HepG2 (cell line): ENCODE measurements at regions not wholly inside any gene's neighbourhood (a gene's known extent, or its start where the extent isn't known, plus 50 kb on each side); places are given as distances from the start of the nearest gene placed in this dataset.
A peak's percentile ranks its signal among the peaks of the same experiment; 100 is the strongest.

Experiments
- CBFB ChIP-seq: sonication (generic); formaldehyde crosslinking; IDR thresholded peaks from 2 replicates; pipeline ENCODE4 v1.4.0; 2020; ENCODE audit warnings: missing genetic modification reagents
- CENPT ChIP-seq: sonication (generic); formaldehyde crosslinking; IDR thresholded peaks from 2 replicates; pipeline ENCODE4 v1.8.0; 2022; ENCODE audit warnings: low read depth, mild to moderate bottlenecking, moderate library complexity, missing genetic modification reagents
- EP300 ChIP-seq, 3 experiments: sonication (generic) in 1 of 3; formaldehyde crosslinking in 1 of 3; IDR thresholded peaks; 2 replicates each; pipeline versions ENCODE4 v1.5.1 to v1.6.1; 2011 to 2020; ENCODE audit warnings: low read depth in 2 of 3, low read length in 2 of 3, borderline replicate concordance in 1 of 3, improper control_type of control experiment in 1 of 3, mild to moderate bottlenecking in 1 of 3, missing genetic modification reagents in 1 of 3, moderate library complexity in 1 of 3
- FOXK1 ChIP-seq: sonication (generic); formaldehyde crosslinking; IDR thresholded peaks from 2 replicates; pipeline ENCODE4 v1.4.0; 2020; ENCODE audit warnings: low read depth, missing genetic modification reagents, borderline replicate concordance
- FOXM1 ChIP-seq: sonication (generic); formaldehyde crosslinking; IDR thresholded peaks from 2 replicates; pipeline ENCODE4 v1.5.0; 2020; ENCODE audit warnings: missing genetic modification reagents
- FOXP1 ChIP-seq, 2 experiments: fragments of 450-650 bp in 1 of 2; IDR thresholded peaks; 2 replicates each; pipeline ENCODE4 v1.6.1; 2017 to 2018; ENCODE audit warnings: antibody characterized with exemption in 1 of 2
- GMEB1 ChIP-seq: sonication (generic); formaldehyde crosslinking; IDR thresholded peaks from 2 replicates; pipeline ENCODE4 v1.5.1; 2020; ENCODE audit warnings: missing genetic modification reagents, mild to moderate bottlenecking, borderline replicate concordance
- KLF6 ChIP-seq: IDR thresholded peaks from 2 replicates; pipeline ENCODE4 v1.8.0; 2016; ENCODE audit warnings: missing biosample characterization, missing genetic modification reagents
- MIER2 ChIP-seq: IDR thresholded peaks from 2 replicates; pipeline ENCODE4 v1.6.1; 2016; ENCODE audit warnings: missing biosample characterization, missing genetic modification reagents
- NR2F2 ChIP-seq: IDR thresholded peaks from 2 replicates; pipeline ENCODE4 v1.6.1; 2012; ENCODE audit warnings: low read depth, inconsistent platforms, borderline replicate concordance
- NR2F6 ChIP-seq, 2 experiments: IDR thresholded peaks; 2 replicates each; pipeline ENCODE4 v1.6.1; 2016; ENCODE audit warnings: antibody characterized with exemption in 1 of 2, mild to moderate bottlenecking in 1 of 2
- PRDM15 ChIP-seq: sonication (generic); formaldehyde crosslinking; IDR thresholded peaks from 2 replicates; pipeline ENCODE4 v1.4.0; 2020; ENCODE audit warnings: missing genetic modification reagents
- RXRB ChIP-seq: IDR thresholded peaks from 2 replicates; pipeline ENCODE4 v1.6.1; 2016; ENCODE audit warnings: borderline replicate concordance, missing genetic modification reagents, missing compliant biosample characterization
- SMAD1 ChIP-seq: sonication (generic); formaldehyde crosslinking; IDR thresholded peaks from 2 replicates; pipeline ENCODE4 v1.4.0; 2020; ENCODE audit warnings: missing genetic modification reagents, low read depth, mild to moderate bottlenecking, borderline replicate concordance
- SNRNP70 ChIP-seq: fragments of 200-400 bp; formaldehyde crosslinking; IDR thresholded peaks from 2 replicates; pipeline ENCODE4 v1.6.1; 2017; ENCODE audit warnings: mild to moderate bottlenecking, low read depth, low read length, moderate library complexity
- SOX6 ChIP-seq, 2 experiments: fragments of 450-650 bp in 1 of 2; sonication (generic) in 1 of 2; formaldehyde crosslinking in 1 of 2; IDR thresholded peaks; 2 replicates each; pipeline versions ENCODE4 v1.4.0 to v1.6.1; 2017 to 2020; ENCODE audit warnings: antibody characterized with exemption in 1 of 2, mild to moderate bottlenecking in 1 of 2, missing genetic modification reagents in 1 of 2
- TBX3 ChIP-seq: fragments of 450-650 bp; IDR thresholded peaks from 2 replicates; pipeline ENCODE4 v1.6.1; 2017; ENCODE audit warnings: antibody characterized with exemption, mild to moderate bottlenecking, inconsistent platforms, borderline replicate concordance
- TFE3 ChIP-seq: IDR thresholded peaks from 2 replicates; pipeline ENCODE4 v1.6.1; 2016
- WIZ ChIP-seq: sonication (generic); formaldehyde crosslinking; IDR thresholded peaks from 2 replicates; pipeline ENCODE4 v1.5.1; 2020; ENCODE audit warnings: mild to moderate bottlenecking, missing genetic modification reagents
- YY1 ChIP-seq: IDR thresholded peaks from 2 replicates; pipeline ENCODE4 v1.6.1; 2011; ENCODE audit warnings: low read length, low read depth, moderate library complexity, mild to moderate bottlenecking; ENCODE audit not compliant: insufficient read depth, insufficient replicate concordance
- ZNF282 ChIP-seq: fragments of 450-650 bp; IDR thresholded peaks from 2 replicates; pipeline ENCODE4 v1.6.1; 2018; ENCODE audit not compliant: partially characterized antibody
- ZNF383 ChIP-seq: sonication (generic); formaldehyde crosslinking; IDR thresholded peaks from 2 replicates; pipeline ENCODE4 v1.4.0; 2020; ENCODE audit warnings: missing genetic modification reagents, mild to moderate bottlenecking, borderline replicate concordance
- ZNF615 ChIP-seq: sonication (generic); formaldehyde crosslinking; IDR thresholded peaks from 2 replicates; pipeline ENCODE4 v1.5.0; 2020; ENCODE audit warnings: mild to moderate bottlenecking, missing genetic modification reagents, borderline replicate concordance
- ZNF788 ChIP-seq: sonication (generic); formaldehyde crosslinking; IDR thresholded peaks from 2 replicates; pipeline ENCODE4 v1.5.0; 2020; ENCODE audit warnings: mild to moderate bottlenecking, missing genetic modification reagents, borderline replicate concordance

GRCh38 chr4:138398322-138398721 lies 156.2 kb upstream of the SLC7A11 start (continued):
- TF ChIP-seq SOX6 (IDR thresholded peaks at IDR 0.05) (no peak), SOX6 (CRISPR knock-in tag; IDR thresholded peaks at IDR 0.05) (peak; percentile 91), NR2F2 (peak; percentile 45; the same call in 1 of the 2 replicates), KLF6 (CRISPR knock-in tag) (no peak), SMAD1 (CRISPR knock-in tag) (no peak), ZNF788 (CRISPR knock-in tag) (no peak), FOXP1 (IDR thresholded peaks at IDR 0.05) (no peak), FOXP1 (CRISPR knock-in tag; IDR thresholded peaks at IDR 0.05) (peak; percentile 84), SNRNP70 (no peak), CBFB (no peak), PRDM15 (CRISPR knock-in tag) (no peak), FOXK1 (CRISPR knock-in tag) (peak; percentile 51; the same call in 1 of the 2 replicates), FOXM1 (CRISPR knock-in tag) (no peak), CENPT (CRISPR knock-in tag) (no peak), ZNF383 (no peak), YY1 (no peak), RXRB (CRISPR knock-in tag) (peak; percentile 40; the same call in 1 of the 2 replicates), TFE3 (CRISPR knock-in tag) (no peak), WIZ (CRISPR knock-in tag) (no peak), NR2F6 (IDR thresholded peaks at IDR 0.05) (peak; percentile 51), NR2F6 (CRISPR knock-in tag; IDR thresholded peaks at IDR 0.05) (no peak), ZNF282 (no peak), ZNF615 (CRISPR knock-in tag) (no peak), TBX3 (peak; percentile 26; the same call in 1 of the 2 replicates), GMEB1 (no peak), EP300 (IDR thresholded peaks at IDR 0.05; ENCODE audit: low read depth in 2 of 2, low read length in 2 of 2) (peak in 1 of 2 experiments; percentile 62; a peak in 2 of 4 replicates), EP300 (CRISPR knock-in tag; IDR thresholded peaks at IDR 0.05; ENCODE audit: borderline replicate concordance) (no peak), MIER2 (no peak)
